Right lobe of liver (tissue), 6 donors: ENCODE measurements at regions not wholly inside any gene's neighbourhood (a gene's known extent, or its start where the extent isn't known, plus 50 kb on each side); places are given as distances from the start of the nearest gene placed in this dataset.

Source experiments
- ATAC-seq, 4 donors: fragments of 200-7000 bp; cut with Tn5 transposase; one replicate each; pipeline ENCODE4 v1.9.1; 2020; ENCODE audit warnings: mild to moderate bottlenecking in 4 of 4, moderate library complexity in 4 of 4
- DNase-seq, 3 donors: peaks; one replicate each; pipeline ENCODE4 v3.0.0-alpha.2; 2020
- H3K27ac ChIP-seq, 3 donors: fragments of 200-600 bp; one replicate each; pipeline ENCODE4 v1.8.0; 2022
- H3K27me3 ChIP-seq, 2 donors: fragments of 200-600 bp; one replicate each; pipeline ENCODE4 v1.8.0; 2022
- H3K36me3 ChIP-seq, 4 donors: fragments of 200-600 bp; sonication (generic) in 1 of 4; one replicate each; pipeline versions ENCODE4 v1.5.1 to v1.8.0; 2017 to 2022; ENCODE audit warnings: control low read depth in 1 of 4
- H3K4me1 ChIP-seq, 4 donors: fragments of 200-600 bp; sonication (generic) in 1 of 4; one replicate each; pipeline versions ENCODE4 v1.5.1 to v1.8.0; 2017 to 2022; ENCODE audit warnings: control low read depth in 1 of 4
- H3K4me3 ChIP-seq, 3 donors: fragments of 200-600 bp; one replicate each; pipeline ENCODE4 v1.8.0; 2022
- H3K9me3 ChIP-seq, 4 donors: fragments of 200-600 bp; sonication (generic) in 1 of 4; one replicate each; pipeline versions ENCODE4 v1.5.1 to v1.8.0; 2017 to 2022; ENCODE audit warnings: control low read depth in 1 of 4
- POLR2A ChIP-seq: fragments of 450-650 bp; IDR thresholded peaks from one replicate; pipeline ENCODE4 v1.6.1; 2017; ENCODE audit warnings: antibody characterized with exemption, mild to moderate bottlenecking
- WGBS: methylation state at CpG from one replicate; pipeline ENCODE4 v1.1.6; 2018; ENCODE audit warnings: low coverage, low lambda C conversion rate; ENCODE audit not compliant: insufficient coverage; ENCODE audit errors: missing lambda C conversion rate; 5-methylcytosine and 5-hydroxymethylcytosine counted together
- intact Hi-C, 2 donors: fragments of 100-400 bp; cut with DNase I; formaldehyde crosslinking; loops; one replicate each; pipeline versions ENCODE4 v1.11.2 to v1.14.1; 2022
- TF ChIP-seq, protein P1 (sequence below), 4 donors: fragments of 200-600 bp in 3 of 4; fragments of 450-650 bp in 1 of 4; IDR thresholded peaks; one replicate each; pipeline versions ENCODE4 v1.5.1 to v1.8.0; 2016 to 2022; ENCODE audit warnings: antibody characterized with exemption in 4 of 4, mild to moderate bottlenecking in 2 of 4
- donor health status: DM: no; HTN: yes; CAD: no.
- donor health status: DM: no; HTN: no; CAD: no.
- donor health status: DM: no; HTN: no; CAD: no.
- donor health status: DM: no; HTN: yes; CAD: no.
- donor health status: DM: no; HTN: yes; CAD: no.

DNA sequence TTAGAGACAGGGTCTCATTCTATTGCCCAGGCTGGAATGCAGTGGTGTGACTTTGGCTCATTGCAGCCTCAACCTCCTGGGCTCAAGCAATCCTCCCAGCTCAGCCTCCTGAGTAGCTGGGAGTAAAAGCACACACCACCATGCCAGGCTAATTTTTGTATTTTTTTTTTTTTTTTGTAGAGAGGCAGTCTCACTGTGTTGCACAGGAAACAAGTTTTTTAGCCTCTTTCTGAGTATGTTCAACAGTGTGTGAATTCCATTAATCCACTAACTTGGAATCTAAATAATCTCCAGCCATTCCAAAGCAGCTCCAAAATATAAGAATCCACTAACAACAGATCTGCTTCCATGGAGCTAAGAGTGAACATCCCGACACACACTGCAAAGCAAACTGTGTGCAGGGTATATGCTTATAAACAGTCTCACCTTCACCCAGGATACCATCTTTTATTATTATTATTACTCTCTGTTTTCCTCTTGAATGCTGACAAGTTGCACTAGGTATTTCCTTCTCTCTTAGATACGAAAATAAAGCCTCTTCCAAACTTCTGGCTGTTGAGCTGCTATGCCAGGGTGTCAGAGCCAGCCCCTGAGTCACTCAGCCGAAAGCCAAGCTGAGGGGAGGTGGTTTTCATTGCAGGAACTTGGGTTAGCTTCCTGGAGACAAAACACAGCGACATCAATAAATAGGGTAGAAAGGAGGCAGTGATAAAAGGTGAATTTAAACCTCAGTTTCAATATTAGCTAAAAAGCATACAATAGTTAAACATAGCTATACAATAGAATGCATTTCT, 264.9 kb downstream of the HIVEP2 start:
- TF ChIP-seq, protein P1, sequence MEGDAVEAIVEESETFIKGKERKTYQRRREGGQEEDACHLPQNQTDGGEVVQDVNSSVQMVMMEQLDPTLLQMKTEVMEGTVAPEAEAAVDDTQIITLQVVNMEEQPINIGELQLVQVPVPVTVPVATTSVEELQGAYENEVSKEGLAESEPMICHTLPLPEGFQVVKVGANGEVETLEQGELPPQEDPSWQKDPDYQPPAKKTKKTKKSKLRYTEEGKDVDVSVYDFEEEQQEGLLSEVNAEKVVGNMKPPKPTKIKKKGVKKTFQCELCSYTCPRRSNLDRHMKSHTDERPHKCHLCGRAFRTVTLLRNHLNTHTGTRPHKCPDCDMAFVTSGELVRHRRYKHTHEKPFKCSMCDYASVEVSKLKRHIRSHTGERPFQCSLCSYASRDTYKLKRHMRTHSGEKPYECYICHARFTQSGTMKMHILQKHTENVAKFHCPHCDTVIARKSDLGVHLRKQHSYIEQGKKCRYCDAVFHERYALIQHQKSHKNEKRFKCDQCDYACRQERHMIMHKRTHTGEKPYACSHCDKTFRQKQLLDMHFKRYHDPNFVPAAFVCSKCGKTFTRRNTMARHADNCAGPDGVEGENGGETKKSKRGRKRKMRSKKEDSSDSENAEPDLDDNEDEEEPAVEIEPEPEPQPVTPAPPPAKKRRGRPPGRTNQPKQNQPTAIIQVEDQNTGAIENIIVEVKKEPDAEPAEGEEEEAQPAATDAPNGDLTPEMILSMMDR (IDR thresholded peaks at IDR 0.05): no peak
- no peak for TF ChIP-seq POLR2A
- Histone ChIP-seq H3K27ac (no peak overlapping the region), H3K9me3 (no peaks in the 10 kb centered on the region), H3K27me3 (no peaks in the 10 kb centered on the region), H3K4me1 (no peaks in the 10 kb centered on the region), H3K4me3 (no peak overlapping the region), H3K36me3 (no peaks in the 10 kb centered on the region)
- ATAC-seq (no peak), DNase-seq (no peak)
- intact Hi-C loops: no loop called here
- 41% methylated on average over 4 of the region's 4 CpGs for WGBS

DNA sequence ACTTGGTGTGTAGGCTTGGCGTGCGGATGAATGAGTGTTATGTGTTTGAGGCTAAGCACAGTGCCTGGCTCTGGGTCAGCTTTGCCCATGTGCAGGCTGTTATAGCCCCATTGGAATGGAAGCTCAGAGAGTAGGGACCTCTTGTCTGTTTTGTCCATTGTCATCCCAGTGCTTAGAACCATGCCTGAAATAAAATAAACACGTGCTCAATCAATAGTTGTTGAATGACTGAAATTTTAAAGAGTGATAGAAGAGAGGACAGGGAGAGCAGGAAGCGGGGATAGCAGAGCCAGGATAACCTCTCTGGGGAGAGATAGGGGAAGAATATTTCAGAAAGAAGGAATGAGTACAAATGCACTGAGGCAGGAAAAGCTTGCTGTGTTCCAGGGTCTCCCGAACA, 263.9 kb downstream of the HIVEP2 start:
- 92% methylated on average over 4 of the region's 5 CpGs for WGBS
- DNase-seq: no peak
- intact Hi-C loops: no loop called here
- Histone ChIP-seq H3K27ac (no peak overlapping the region), H3K4me3 (no peak overlapping the region), H3K27me3 (no peaks in the 10 kb centered on the region), H3K36me3 (no peaks in the 10 kb centered on the region), H3K9me3 (no peaks in the 10 kb centered on the region), H3K4me1 (no peaks in the 10 kb centered on the region)
- TF ChIP-seq, protein P1 (IDR thresholded peaks at IDR 0.05): no peak
- TF ChIP-seq POLR2A: no peak
- no peak for ATAC-seq

DNA sequence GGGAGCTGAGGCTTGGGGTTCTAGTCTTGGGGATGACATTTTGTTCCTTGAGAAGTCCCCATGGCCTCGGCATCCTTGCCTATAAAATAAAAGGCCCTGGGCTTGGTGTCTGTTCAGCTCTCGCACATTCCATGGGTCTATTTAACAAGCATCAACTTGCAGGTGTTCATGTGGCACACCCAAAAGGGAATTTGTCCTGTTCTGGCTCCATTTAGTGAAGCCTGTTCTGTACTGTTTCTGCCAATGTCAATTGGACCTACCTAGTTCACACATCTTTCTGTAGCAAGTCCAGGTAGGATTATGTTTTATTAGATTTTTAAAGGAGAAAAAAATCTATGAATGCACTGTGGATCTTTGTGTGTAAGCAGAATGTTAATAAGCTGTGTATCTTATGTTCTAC, 262.0 kb downstream of the HIVEP2 start:
- TF ChIP-seq, protein P1 (IDR thresholded peaks at IDR 0.05): no peak
- no peak for TF ChIP-seq POLR2A
- DNase-seq (no peak), ATAC-seq (no peak)
- Histone ChIP-seq H3K9me3 (no peaks in the 10 kb centered on the region), H3K4me1 (no peaks in the 10 kb centered on the region), H3K27ac (no peak overlapping the region), H3K36me3 (no peaks in the 10 kb centered on the region), H3K27me3 (no peaks in the 10 kb centered on the region), H3K4me3 (no peak overlapping the region)
- intact Hi-C loops: no loop called here
- WGBS: 57% methylated on average over 2 of the region's 2 CpGs

DNA sequence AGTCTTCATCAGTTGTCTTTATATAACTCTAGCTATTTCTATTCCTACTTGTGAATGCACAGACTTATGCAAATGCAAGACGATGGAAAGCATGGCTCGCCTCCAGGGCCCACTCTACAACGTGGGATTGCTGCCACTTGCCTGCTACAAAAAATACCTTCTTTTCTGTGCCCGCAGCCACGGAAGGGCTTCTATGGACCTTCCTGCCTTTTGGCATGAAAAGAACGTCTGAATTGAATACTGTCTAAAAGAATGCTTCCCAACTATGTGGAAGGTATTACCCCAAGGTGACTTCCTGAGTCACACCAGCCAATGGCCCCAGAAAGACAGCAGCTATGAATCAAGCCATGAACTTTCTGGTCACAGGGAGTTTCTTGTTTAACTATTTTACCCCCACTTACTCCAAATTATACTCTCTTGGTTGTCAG, 261.2 kb downstream of the HIVEP2 start:
- Histone ChIP-seq H3K4me3 (no peak overlapping the region), H3K36me3 (no peaks in the 10 kb centered on the region), H3K4me1 (no peaks in the 10 kb centered on the region), H3K9me3 (no peaks in the 10 kb centered on the region), H3K27ac (no peak overlapping the region), H3K27me3 (no peaks in the 10 kb centered on the region)
- ATAC-seq: no peak
- no peak for TF ChIP-seq POLR2A
- TF ChIP-seq, protein P1 (IDR thresholded peaks at IDR 0.05): no peak
- 78% methylated on average over 6 of the region's 6 CpGs for WGBS
- intact Hi-C loops: no loop called here
- DNase-seq: no peak
